ENCODE measurements at regions not wholly inside any gene's neighbourhood (a gene's known extent, or its start where the extent isn't known, plus 50 kb on each side); places are given as distances from the start of the nearest gene placed in this dataset.
"Not testable (repeated sequence)": the region's sequence is repeated elsewhere in the genome, so short reads cannot be mapped to it uniquely, and the experiment has no call there.

- no peak for DNase-seq (ENCODE audit: low read depth in 2 of 2)
These were observed 72.9 kb upstream of the SEPTIN5 start for GRCh38 chr22:19641254-19641982.

GRCh38 chr22:19641983-19642451, 72.3 kb upstream of the SEPTIN5 start:
- no peak for DNase-seq (ENCODE audit: low read depth in 2 of 2)

GRCh38 chr22:19643448-19644313, 70.6 kb upstream of the SEPTIN5 start:
- no peak for DNase-seq (ENCODE audit: low read depth in 2 of 2)

GRCh38 chr22:19644314-19645223, 69.7 kb upstream of the SEPTIN5 start:
- no peak for DNase-seq (ENCODE audit: low read depth in 2 of 2)

GRCh38 chr22:19645391-19645790, 68.9 kb upstream of the SEPTIN5 start:
- DNase-seq (ENCODE audit: low read depth in 2 of 2): no peak

- DNase-seq (ENCODE audit: low read depth in 2 of 2): no peak
These were observed 68.4 kb upstream of the SEPTIN5 start for GRCh38 chr22:19645905-19646304.

- no peak for DNase-seq (ENCODE audit: low read depth in 2 of 2)
These were observed 67.9 kb upstream of the SEPTIN5 start for GRCh38 chr22:19646383-19646782.

GRCh38 chr22:19648419-19648929, 65.8 kb upstream of the SEPTIN5 start:
- no peak for DNase-seq (ENCODE audit: low read depth in 2 of 2)

GRCh38 chr22:19652316-19652715, 62.0 kb upstream of the SEPTIN5 start:
- DNase-seq (ENCODE audit: low read depth in 2 of 2): no peak

GRCh38 chr22:19654338-19654987, 59.8 kb upstream of the SEPTIN5 start:
- DNase-seq (ENCODE audit: low read depth in 2 of 2): no peak

GRCh38 chr22:19655399-19655798, 58.9 kb upstream of the SEPTIN5 start:
- no peak for DNase-seq (ENCODE audit: low read depth in 2 of 2)

- no peak for DNase-seq (ENCODE audit: low read depth in 2 of 2)
These were observed 57.6 kb upstream of the SEPTIN5 start for GRCh38 chr22:19656541-19657251.

- no peak for DNase-seq (ENCODE audit: low read depth in 2 of 2)
These were observed 56.8 kb upstream of the SEPTIN5 start for GRCh38 chr22:19657252-19658056.

- DNase-seq (ENCODE audit: low read depth in 2 of 2): no peak
These were observed 56.0 kb upstream of the SEPTIN5 start for GRCh38 chr22:19658057-19658966.

- DNase-seq (ENCODE audit: low read depth in 2 of 2): no peak
These were observed 55.1 kb upstream of the SEPTIN5 start for GRCh38 chr22:19658967-19659804.

- DNase-seq (ENCODE audit: low read depth in 2 of 2): no peak
These were observed 54.4 kb upstream of the SEPTIN5 start for GRCh38 chr22:19659805-19660345.

- DNase-seq (ENCODE audit: low read depth in 2 of 2): not testable (repeated sequence)
These were observed 53.7 kb upstream of the SEPTIN5 start for GRCh38 chr22:19660583-19660982.
